HEK293 (cell line): ENCODE measurements at regions not wholly inside any gene's neighbourhood (a gene's known extent, or its start where the extent isn't known, plus 50 kb on each side); places are given as distances from the start of the nearest gene placed in this dataset.

Source experiments
- ATF2 ChIP-seq: fragments of 450-650 bp; formaldehyde crosslinking; IDR thresholded peaks from 2 replicates; pipeline ENCODE4 v1.5.1; 2016; ENCODE audit warnings: missing biosample characterization, missing genetic modification characterization, low read depth
- GLI4 ChIP-seq: fragments of 450-650 bp; formaldehyde crosslinking; IDR thresholded peaks from 2 replicates; pipeline ENCODE4 v1.5.1; 2016; ENCODE audit warnings: missing biosample characterization, missing genetic modification characterization
- GLIS1 ChIP-seq: fragments of 450-650 bp; formaldehyde crosslinking; IDR thresholded peaks from 2 replicates; pipeline ENCODE4 v1.5.1; 2016; ENCODE audit warnings: missing biosample characterization, missing genetic modification characterization
- KLF8 ChIP-seq: fragments of 450-650 bp; formaldehyde crosslinking; IDR thresholded peaks from 2 replicates; pipeline ENCODE4 v1.5.1; 2016; ENCODE audit warnings: missing biosample characterization, missing genetic modification characterization
- MEIS1 ChIP-seq: sonication (generic); formaldehyde crosslinking; IDR thresholded peaks from 2 replicates; pipeline ENCODE4 v1.8.1; 2022; ENCODE audit warnings: missing genetic modification reagents, mild to moderate bottlenecking, borderline replicate concordance
- SP7 ChIP-seq: fragments of 450-650 bp; formaldehyde crosslinking; IDR thresholded peaks from 2 replicates; pipeline ENCODE4 v1.5.1; 2016; ENCODE audit warnings: missing biosample characterization, missing genetic modification characterization
- ZBTB21 ChIP-seq: fragments of 450-650 bp; formaldehyde crosslinking; IDR thresholded peaks from 2 replicates; pipeline ENCODE4 v1.5.1; 2017; ENCODE audit warnings: missing biosample characterization, missing genetic modification characterization
- ZBTB48 ChIP-seq: fragments of 450-650 bp; formaldehyde crosslinking; IDR thresholded peaks from 2 replicates; pipeline ENCODE4 v1.5.1; 2016; ENCODE audit warnings: missing biosample characterization, missing genetic modification characterization
- ZBTB8A ChIP-seq: fragments of 450-650 bp; formaldehyde crosslinking; IDR thresholded peaks from 2 replicates; pipeline ENCODE4 v1.5.1; 2016; ENCODE audit warnings: missing biosample characterization, missing genetic modification characterization
- ZSCAN23 ChIP-seq: fragments of 450-650 bp; formaldehyde crosslinking; IDR thresholded peaks from 2 replicates; pipeline ENCODE4 v1.5.1; 2016; ENCODE audit warnings: missing biosample characterization, missing genetic modification characterization
- TF ChIP-seq, protein P1 (sequence below): fragments of 450-650 bp; formaldehyde crosslinking; IDR thresholded peaks from 2 replicates; pipeline ENCODE4 v1.5.1; 2016; ENCODE audit warnings: missing biosample characterization, missing genetic modification characterization
- TF ChIP-seq, protein P2 (sequence below): fragments of 450-650 bp; formaldehyde crosslinking; IDR thresholded peaks from 2 replicates; pipeline ENCODE4 v1.5.1; 2017; ENCODE audit warnings: missing biosample characterization, missing genetic modification characterization
- TF ChIP-seq, protein P3 (sequence below): fragments of 450-650 bp; formaldehyde crosslinking; IDR thresholded peaks from 2 replicates; pipeline ENCODE4 v1.5.1; 2016; ENCODE audit warnings: missing biosample characterization, missing genetic modification characterization

DNA sequence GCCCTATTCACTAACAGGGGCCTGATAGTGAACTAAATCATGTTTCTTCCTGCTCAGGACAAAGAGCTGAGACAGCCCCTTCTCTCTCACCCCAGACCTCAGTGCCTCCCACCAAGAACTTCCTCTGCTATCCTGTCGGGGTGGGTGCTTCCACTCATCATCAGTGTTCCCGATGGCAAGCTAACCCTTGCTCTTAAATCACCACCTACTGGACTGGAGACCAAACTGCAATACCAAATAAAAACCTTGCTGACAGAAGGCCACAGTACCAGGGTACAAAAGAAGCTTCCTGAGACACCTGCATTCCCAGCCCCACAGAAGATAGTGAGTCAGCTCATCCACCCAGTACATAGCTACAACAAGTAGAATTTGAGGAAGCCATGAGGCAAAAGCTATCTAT, 799.5 kb downstream of the LTN1 start:
- no peak for TF ChIP-seq SP7
- TF ChIP-seq GLI4 (tag by site-specific recombination): no peak
- TF ChIP-seq ATF2: no peak
- TF ChIP-seq, protein P1, sequence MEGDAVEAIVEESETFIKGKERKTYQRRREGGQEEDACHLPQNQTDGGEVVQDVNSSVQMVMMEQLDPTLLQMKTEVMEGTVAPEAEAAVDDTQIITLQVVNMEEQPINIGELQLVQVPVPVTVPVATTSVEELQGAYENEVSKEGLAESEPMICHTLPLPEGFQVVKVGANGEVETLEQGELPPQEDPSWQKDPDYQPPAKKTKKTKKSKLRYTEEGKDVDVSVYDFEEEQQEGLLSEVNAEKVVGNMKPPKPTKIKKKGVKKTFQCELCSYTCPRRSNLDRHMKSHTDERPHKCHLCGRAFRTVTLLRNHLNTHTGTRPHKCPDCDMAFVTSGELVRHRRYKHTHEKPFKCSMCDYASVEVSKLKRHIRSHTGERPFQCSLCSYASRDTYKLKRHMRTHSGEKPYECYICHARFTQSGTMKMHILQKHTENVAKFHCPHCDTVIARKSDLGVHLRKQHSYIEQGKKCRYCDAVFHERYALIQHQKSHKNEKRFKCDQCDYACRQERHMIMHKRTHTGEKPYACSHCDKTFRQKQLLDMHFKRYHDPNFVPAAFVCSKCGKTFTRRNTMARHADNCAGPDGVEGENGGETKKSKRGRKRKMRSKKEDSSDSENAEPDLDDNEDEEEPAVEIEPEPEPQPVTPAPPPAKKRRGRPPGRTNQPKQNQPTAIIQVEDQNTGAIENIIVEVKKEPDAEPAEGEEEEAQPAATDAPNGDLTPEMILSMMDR: no peak
- TF ChIP-seq, protein P2, sequence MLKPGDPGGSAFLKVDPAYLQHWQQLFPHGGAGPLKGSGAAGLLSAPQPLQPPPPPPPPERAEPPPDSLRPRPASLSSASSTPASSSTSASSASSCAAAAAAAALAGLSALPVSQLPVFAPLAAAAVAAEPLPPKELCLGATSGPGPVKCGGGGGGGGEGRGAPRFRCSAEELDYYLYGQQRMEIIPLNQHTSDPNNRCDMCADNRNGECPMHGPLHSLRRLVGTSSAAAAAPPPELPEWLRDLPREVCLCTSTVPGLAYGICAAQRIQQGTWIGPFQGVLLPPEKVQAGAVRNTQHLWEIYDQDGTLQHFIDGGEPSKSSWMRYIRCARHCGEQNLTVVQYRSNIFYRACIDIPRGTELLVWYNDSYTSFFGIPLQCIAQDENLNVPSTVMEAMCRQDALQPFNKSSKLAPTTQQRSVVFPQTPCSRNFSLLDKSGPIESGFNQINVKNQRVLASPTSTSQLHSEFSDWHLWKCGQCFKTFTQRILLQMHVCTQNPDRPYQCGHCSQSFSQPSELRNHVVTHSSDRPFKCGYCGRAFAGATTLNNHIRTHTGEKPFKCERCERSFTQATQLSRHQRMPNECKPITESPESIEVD (tag by site-specific recombination): no peak
- TF ChIP-seq ZBTB21 (tag by site-specific recombination): no peak
- no peak for TF ChIP-seq ZSCAN23 (tag by site-specific recombination)
- no peak for TF ChIP-seq MEIS1 (CRISPR knock-in tag)
- TF ChIP-seq, protein P3, sequence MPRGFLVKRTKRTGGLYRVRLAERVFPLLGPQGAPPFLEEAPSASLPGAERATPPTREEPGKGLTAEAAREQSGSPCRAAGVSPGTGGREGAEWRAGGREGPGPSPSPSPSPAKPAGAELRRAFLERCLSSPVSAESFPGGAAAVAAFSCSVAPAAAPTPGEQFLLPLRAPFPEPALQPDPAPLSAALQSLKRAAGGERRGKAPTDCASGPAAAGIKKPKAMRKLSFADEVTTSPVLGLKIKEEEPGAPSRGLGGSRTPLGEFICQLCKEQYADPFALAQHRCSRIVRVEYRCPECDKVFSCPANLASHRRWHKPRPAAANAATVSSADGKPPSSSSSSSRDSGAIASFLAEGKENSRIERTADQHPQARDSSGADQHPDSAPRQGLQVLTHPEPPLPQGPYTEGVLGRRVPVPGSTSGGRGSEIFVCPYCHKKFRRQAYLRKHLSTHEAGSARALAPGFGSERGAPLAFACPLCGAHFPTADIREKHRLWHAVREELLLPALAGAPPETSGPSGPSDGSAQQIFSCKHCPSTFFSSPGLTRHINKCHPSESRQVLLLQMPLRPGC (tag by site-specific recombination): no peak
- TF ChIP-seq ZBTB8A: no peak
- TF ChIP-seq KLF8 (tag by site-specific recombination): no peak
- no peak for TF ChIP-seq ZBTB48 (tag by site-specific recombination)
- no peak for TF ChIP-seq GLIS1
